ENCODE measurements at regions not wholly inside any gene's neighbourhood (a gene's known extent, or its start where the extent isn't known, plus 50 kb on each side); places are given as distances from the start of the nearest gene placed in this dataset.

DNA sequence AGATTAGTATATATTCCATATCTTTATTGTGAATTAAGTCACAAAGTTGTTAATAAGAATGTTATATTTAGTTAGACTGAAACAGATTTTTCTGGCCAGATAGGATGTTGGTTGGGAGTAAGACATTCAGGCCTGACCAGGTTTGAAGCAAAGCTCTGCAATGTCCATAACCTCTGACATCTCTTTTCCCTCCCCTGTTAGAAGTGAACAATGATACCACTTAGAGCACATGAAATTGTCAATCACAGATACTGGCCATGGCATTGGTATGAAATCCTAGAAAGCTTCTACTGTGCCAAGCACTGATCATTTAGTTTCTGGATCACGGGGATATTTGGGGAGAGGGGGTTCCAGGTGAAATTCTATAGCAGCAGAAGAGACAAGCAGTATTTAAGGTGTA is 1455.1 kb upstream of the CDH9 start:
- no peak overlapping the region for H3K4me2 ChIP-seq (ENCODE audit: extremely low read depth, insufficient read depth, low read length)
- H3K27ac ChIP-seq (ENCODE audit: insufficient read depth, low read length): no peak overlapping the region
- H2AFZ ChIP-seq (ENCODE audit: low read length): no peak overlapping the region
- no peak overlapping the region for H3K4me3 ChIP-seq (replicated peaks in 1 of 4; ENCODE audit: control extremely low read depth in 1 of 4, insufficient read depth in 1 of 4, low read depth in 3 of 4, low read length in 4 of 4)
- H3K27me3 ChIP-seq (ENCODE audit: control insufficient read depth, insufficient read depth, low read length): no peaks in the 10 kb centered on the region
- no peaks in the 10 kb centered on the region for H3K9me3 ChIP-seq (ENCODE audit: control insufficient read depth, insufficient read depth, low read depth, low read length)
- no peaks in the 10 kb centered on the region for H3K4me1 ChIP-seq (ENCODE audit: control insufficient read depth, extremely low read depth, insufficient read depth, low read length)
- H3K79me2 ChIP-seq (ENCODE audit: control insufficient read depth, insufficient read depth, low read length): no peaks in the 10 kb centered on the region
- no peak for DNase-seq (ENCODE audit: low read depth in 2 of 2)
- TF ChIP-seq CTCF (conservative IDR thresholded peaks at IDR 0.05 in 1 of 2, IDR thresholded peaks at IDR 0.05 in 1 of 2; ENCODE audit: low read depth in 1 of 2, low read length in 2 of 2): no peak
- no peak for TF ChIP-seq EZH2 (IDR thresholded peaks at IDR 0.05; ENCODE audit: low read length, missing control alignments)
- no peaks in the 10 kb centered on the region for H4K20me1 ChIP-seq (ENCODE audit: control insufficient read depth, extremely low read depth, insufficient read depth, low read length)
- H3K36me3 ChIP-seq (ENCODE audit: control insufficient read depth, insufficient read depth, low read length): no peaks in the 10 kb centered on the region
- H3K9ac ChIP-seq (ENCODE audit: insufficient read depth, low read length): no peak overlapping the region

DNA sequence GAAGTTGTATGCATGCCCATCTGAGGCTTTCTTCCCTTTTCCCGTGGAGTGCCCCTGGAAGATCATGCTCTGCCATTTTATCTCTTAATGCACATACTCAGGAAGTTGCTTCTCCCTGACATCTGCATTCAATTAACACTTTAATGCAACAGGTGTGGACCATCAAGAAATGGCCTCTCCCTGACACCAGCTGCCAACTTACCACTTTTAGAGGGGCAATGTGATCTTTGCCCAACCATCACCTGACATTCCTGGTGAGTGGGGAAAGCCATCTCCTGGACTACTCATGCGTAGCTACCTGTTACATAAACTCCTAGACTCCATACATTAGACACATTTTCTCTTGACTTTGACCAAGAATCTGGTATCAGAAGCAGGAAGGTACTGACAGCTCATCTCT is 1450.4 kb upstream of the CDH9 start:
- H3K27me3 ChIP-seq (ENCODE audit: control insufficient read depth, insufficient read depth, low read length): no peaks in the 10 kb centered on the region
- DNase-seq (ENCODE audit: low read depth in 2 of 2): no peak
- TF ChIP-seq EZH2 (IDR thresholded peaks at IDR 0.05; ENCODE audit: low read length, missing control alignments) (no peak), CTCF (conservative IDR thresholded peaks at IDR 0.05 in 1 of 2, IDR thresholded peaks at IDR 0.05 in 1 of 2; ENCODE audit: low read depth in 1 of 2, low read length in 2 of 2) (no peak)
- H3K4me3 ChIP-seq (replicated peaks in 1 of 4; ENCODE audit: control extremely low read depth in 1 of 4, insufficient read depth in 1 of 4, low read depth in 3 of 4, low read length in 4 of 4): no peak overlapping the region
- H3K79me2 ChIP-seq (ENCODE audit: control insufficient read depth, insufficient read depth, low read length): no peaks in the 10 kb centered on the region
- H3K4me2 ChIP-seq (ENCODE audit: extremely low read depth, insufficient read depth, low read length): no peak overlapping the region
- no peaks in the 10 kb centered on the region for H4K20me1 ChIP-seq (ENCODE audit: control insufficient read depth, extremely low read depth, insufficient read depth, low read length)
- no peak overlapping the region for H2AFZ ChIP-seq (ENCODE audit: low read length)
- H3K9me3 ChIP-seq (ENCODE audit: control insufficient read depth, insufficient read depth, low read depth, low read length): no peaks in the 10 kb centered on the region
- no peaks in the 10 kb centered on the region for H3K4me1 ChIP-seq (ENCODE audit: control insufficient read depth, extremely low read depth, insufficient read depth, low read length)
- no peak overlapping the region for H3K27ac ChIP-seq (ENCODE audit: insufficient read depth, low read length)
- H3K9ac ChIP-seq (ENCODE audit: insufficient read depth, low read length): no peak overlapping the region
- no peaks in the 10 kb centered on the region for H3K36me3 ChIP-seq (ENCODE audit: control insufficient read depth, insufficient read depth, low read length)

- no peaks in the 10 kb centered on the region for H3K4me1 ChIP-seq (ENCODE audit: control insufficient read depth, extremely low read depth, insufficient read depth, low read length)
- H2AFZ ChIP-seq (ENCODE audit: low read length): no peak overlapping the region
- no peaks in the 10 kb centered on the region for H4K20me1 ChIP-seq (ENCODE audit: control insufficient read depth, extremely low read depth, insufficient read depth, low read length)
Measured at GRCh38 chr5:28483327-28484025, 1445.1 kb upstream of the CDH9 start.

More at GRCh38 chr5:28483327-28484025, 1445.1 kb upstream of the CDH9 start:
- Histone ChIP-seq H3K79me2 (ENCODE audit: control insufficient read depth, insufficient read depth, low read length) (no peaks in the 10 kb centered on the region), H3K4me2 (ENCODE audit: extremely low read depth, insufficient read depth, low read length) (no peak overlapping the region), H3K4me3 (replicated peaks in 1 of 4; ENCODE audit: control extremely low read depth in 1 of 4, insufficient read depth in 1 of 4, low read depth in 3 of 4, low read length in 4 of 4) (no peak overlapping the region), H3K27ac (ENCODE audit: insufficient read depth, low read length) (no peak overlapping the region), H3K36me3 (ENCODE audit: control insufficient read depth, insufficient read depth, low read length) (no peaks in the 10 kb centered on the region), H3K27me3 (ENCODE audit: control insufficient read depth, insufficient read depth, low read length) (no peaks in the 10 kb centered on the region), H3K9ac (ENCODE audit: insufficient read depth, low read length) (no peak overlapping the region), H3K9me3 (ENCODE audit: control insufficient read depth, insufficient read depth, low read depth, low read length) (no peaks in the 10 kb centered on the region)
- TF ChIP-seq EZH2 (IDR thresholded peaks at IDR 0.05; ENCODE audit: low read length, missing control alignments): no peak
- no peak for TF ChIP-seq CTCF (conservative IDR thresholded peaks at IDR 0.05 in 1 of 2, IDR thresholded peaks at IDR 0.05 in 1 of 2; ENCODE audit: low read depth in 1 of 2, low read length in 2 of 2)
- DNase-seq (ENCODE audit: low read depth in 2 of 2): no peak

All from fibroblast of lung (primary cell).